IPS DF 4.7 (cell line): ENCODE measurements at regions not wholly inside any gene's neighbourhood (a gene's known extent, or its start where the extent isn't known, plus 50 kb on each side); places are given as distances from the start of the nearest gene placed in this dataset.

ENCODE experiments used
- DNase-seq: peaks from one replicate; pipeline ENCODE4 v3.0.0-alpha.2; 2013; ENCODE audit warnings: low spot score; ENCODE audit errors: extremely low read depth

DNA sequence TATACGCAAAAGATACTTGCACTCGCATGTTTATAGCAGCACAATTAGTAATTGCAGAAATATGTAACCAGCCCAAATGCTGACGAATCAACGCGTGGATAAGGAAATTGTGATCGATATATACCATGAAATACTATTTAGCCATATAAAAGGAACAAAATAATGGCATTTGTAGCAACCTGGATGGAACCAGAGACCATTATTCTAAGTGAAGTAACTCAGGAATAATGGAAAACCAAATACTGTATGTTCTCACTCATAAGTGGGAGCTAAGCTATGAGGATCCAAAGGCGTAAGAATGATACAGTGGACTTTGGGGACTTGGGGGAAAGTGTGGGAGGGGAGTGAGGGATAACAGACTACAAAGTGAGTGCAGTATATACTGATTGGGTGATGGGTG is 1008.0 kb upstream of the CRIM1 start:
- DNase-seq = no peak

DNA sequence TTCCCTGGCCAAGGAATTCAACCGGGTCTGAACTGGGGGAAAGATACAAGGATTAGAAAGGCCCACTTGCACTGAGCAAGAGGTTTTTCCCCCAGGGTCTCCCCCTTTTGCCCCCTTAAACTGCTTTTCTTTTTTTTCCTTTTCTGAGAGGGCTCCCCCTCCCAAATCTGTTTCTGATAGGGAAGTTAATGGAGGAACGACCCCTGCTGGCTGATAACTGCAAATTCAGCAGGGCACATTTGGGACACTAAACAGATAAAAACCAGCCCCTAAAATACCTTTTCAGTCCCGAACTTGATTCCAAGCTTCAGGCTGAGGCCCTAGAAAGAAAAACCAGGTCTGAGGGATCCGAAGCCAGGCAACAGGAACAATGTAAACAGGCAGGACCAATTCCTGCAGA is 1012.4 kb upstream of the CRIM1 start:
- DNase-seq = no peak

DNA sequence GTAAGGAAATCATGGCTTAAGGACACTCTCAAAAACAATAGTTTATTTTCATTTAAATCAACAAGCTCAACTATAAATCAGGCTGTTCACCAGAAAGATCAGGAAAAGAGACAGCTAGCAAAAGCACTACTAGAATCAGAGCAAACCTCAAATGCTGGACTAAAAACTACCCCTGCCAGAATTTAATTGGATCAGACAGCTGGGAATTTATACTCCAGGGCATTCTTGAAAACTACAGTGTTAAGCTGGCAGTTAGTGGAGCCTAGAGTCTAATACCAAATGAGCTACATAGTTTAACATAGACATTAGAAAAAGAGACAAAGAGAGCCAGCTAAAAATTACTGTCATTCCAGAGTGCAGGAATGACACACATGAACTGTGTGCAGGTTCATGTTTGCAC is 1016.4 kb upstream of the CRIM1 start:
- no peak for DNase-seq

DNA sequence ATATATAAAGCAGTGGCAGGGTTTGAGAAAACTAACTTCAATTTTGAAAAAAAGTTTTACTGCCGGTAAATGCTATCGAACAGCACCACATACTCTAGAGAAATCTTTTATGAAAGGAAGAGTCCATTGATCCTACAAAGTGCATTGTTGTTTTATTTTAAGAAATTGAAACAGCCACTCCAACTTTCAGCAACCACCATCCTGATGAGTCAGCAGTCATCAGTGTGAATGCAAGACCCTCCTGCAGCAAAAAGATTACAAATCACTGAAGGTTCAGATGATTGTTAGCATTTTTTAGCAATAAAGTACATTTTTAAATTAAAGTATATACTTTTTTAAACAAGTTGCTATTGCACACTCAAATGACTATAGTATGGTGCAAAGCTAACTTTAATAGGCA is 1017.7 kb upstream of the CRIM1 start:
- no peak for DNase-seq

DNA sequence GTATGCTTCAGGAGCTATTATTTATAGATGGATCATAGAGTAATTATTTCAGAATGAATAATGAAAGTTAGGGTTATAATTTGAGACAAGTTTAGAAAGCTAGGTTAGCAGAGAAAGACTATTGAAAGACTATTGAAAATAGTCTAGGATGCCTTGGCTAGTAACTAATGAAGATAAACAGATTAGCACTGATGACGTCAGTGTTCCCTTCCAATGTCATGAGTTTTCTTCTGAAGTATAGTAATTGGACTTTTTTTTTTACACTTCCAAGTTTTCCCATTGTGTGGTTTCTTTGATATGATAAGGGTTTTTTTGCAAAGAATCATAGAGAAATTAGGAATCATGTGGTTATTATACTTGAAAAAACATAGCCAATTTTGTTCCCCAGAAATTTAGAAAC is 1041.5 kb upstream of the CRIM1 start:
- DNase-seq = no peak

DNA sequence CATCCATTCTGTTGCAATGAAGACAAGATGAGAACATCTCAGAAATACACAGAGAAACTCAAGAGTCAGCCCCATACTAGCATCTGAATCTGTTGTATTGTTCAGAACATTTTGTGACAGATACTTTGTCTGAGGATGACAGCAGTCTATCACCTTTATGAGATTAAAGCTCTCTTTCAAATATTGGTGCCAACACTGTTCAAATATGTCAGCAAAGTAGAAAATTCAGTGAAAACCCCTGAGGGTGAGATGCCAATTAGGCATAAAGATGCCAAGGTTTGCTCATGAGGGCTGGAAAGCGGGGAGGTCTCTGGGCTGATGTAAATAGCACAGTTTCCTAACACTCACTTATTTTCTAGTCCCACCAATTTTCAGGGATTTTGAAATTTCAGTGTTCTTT is 1054.2 kb upstream of the CRIM1 start:
- DNase-seq = no peak

DNA sequence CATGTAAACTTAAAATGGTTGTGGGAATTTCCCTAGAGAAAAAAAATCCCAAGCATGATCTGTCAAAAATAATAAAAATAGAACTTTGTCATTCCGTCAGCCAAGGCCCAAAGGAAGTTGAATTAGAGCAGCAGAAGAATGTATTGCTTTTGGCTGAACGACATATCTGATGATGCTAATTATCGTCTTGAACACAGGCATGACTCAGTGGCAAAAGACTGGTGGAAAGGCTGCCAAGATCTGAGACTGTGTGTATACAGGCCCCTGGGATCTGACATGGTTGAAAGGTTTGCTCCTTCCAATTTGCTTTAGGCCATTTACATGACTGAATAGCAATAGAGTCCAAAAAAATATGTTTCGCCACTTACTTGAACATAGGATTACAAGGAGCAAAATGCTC is 1057.1 kb upstream of the CRIM1 start:
- no peak for DNase-seq

DNA sequence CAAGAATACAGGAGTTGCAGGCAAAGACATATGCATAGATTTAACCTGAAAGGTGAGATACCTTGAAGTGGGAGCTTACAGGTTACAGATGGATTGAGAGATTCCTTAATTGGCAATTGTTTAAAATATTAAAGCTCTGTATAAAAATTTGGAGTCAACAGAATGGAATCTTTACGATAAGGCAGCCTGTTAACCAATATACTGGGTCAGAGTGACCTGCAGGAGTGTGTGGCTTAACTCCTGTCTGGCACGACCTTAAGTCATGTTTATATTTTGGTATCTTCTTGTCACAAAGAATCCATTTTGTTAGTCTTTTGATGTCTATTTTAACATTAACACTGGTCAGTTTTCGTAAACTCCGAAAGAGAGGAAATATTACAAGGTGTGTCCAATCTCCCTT is 1058.2 kb upstream of the CRIM1 start:
- no peak for DNase-seq

DNA sequence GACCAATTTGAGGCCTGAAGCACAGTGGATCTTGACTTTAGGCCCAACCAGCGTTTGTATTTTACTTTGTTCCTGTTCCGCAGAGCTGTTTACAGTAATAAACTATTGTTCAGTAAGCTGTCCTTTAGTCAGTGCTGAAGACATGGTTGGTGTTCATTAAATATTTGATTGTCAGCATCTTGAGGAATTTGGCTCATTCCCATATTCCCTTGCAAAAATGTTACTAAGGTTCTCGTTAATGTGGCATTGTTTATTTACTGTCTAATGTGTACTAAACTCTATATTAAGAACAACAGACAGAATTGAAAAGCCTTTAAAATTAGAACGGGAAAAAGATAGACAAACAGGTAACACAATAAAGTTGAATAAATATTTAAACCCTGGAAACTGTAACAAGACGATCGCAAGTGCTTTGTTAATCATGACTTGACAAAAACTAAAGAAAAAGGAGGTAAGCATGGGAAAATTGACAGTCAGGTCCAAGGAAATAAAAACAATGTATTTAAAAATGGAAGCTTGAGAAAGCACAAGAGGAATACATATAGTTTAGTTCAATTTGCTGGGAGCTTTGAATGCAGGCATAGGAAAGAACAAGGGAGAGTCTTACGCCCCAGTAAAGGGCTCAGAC is 1060.8 kb upstream of the CRIM1 start:
- no peak for DNase-seq

DNA sequence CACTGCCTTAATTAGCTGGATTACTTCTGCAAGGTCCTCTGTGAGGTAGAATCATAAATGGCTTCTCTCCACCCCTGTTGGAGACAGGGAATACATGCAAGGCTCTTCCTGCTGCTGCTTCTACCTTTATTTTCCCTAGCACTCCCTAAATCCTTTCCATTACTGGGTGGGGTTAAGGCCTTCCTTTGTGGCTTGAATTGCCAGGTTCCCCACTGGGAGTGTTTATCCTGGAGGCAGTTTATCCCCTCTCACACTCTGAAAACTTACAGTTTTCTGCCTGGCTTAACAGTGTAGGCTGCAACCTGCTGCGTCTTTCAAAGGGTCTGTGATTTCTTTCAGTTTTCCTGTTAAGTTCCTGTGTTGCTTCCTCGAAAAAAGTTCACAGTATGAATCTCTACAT is 1062.3 kb upstream of the CRIM1 start:
- no peak for DNase-seq

DNA sequence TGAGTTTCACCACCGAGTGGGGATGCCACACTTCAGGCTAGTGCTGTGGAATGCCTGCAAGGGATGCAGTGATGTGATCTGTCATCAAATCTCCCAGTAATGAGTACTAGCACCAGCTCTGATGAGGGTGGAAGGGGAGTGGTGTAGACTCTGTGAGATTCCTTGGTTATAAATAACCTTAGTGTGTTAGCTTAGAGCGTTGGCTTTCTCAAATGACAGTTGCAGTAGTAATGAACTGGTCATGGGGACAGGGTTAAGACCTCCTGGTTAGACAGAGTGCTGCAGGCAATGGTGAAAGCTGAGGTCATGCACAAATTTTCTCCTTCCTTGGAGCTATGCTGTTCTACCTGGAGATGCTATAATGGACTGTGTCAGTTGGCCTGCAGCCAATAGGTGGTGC is 1063.4 kb upstream of the CRIM1 start:
- no peak for DNase-seq

DNA sequence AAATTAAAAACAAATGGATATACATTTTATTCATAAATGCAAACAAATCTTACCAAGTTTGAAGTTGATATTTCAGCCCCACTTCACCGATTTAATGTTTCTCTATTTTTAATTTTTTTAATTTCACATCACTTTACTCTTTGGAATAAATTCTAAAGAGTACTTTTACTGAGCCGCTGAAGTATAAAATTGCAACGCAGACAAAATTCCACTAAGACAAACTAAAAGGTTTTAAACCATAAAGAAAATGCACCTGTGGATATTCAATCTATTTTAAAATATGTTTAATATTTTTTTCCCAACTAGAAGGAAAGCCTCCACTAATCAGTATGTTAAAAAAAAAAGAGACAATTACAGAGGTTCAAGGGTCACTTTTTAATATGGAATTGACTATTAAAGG is 1073.9 kb upstream of the CRIM1 start:
- no peak for DNase-seq

DNA sequence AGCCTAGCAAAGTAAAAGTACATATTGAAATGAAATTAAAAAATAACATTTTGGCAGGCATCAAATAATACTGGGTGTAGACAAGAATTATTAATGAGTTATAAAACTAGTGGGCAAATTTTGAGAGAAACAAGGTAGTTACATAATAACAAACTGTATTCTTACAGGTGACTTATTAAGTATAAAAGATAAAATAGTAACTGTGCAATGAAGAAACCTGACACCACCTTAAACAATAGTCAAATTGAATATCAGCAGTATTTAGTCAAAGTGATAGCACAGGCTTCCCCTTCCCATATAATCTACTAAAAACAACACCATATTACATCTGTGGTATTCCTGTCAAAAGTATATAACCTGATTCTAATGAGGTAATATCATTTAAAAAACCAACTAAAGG is 1099.8 kb upstream of the CRIM1 start:
- no peak for DNase-seq

DNA sequence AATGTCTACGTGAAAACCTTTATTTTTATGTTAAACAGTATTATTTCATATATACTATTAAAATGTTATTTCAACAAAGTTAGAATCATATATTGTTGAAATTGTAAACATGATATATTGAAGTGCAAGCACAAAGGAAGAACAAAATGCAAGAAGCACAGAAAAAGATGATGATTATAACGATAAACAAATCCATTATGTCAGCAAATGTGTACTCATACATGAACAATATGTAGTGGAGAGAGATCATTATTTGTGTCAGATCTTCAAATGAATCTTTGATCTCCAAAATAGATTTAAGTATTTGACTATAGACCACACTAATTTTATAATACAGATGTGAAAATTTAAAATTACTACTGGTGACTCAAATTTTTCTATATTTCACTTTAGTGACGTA is 1104.4 kb upstream of the CRIM1 start:
- DNase-seq = no peak

DNA sequence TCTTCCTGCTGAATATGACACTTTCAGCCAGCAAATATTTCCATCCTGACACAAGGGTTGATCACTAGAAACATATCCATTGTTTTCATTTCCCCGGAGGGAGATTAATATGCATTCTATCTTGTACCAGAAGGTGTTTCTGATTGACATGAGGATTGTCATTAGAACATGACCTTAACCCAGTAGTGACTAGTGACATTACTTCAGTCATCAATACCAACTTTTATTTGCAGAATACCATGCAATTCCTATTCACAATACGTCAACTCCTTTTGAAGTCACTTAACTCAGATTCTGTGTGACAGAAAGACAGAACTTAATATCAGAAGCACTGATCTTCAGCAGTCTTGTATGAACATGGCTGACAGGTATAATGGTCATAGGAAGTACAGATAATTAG is 1108.9 kb upstream of the CRIM1 start:
- DNase-seq = no peak

DNA sequence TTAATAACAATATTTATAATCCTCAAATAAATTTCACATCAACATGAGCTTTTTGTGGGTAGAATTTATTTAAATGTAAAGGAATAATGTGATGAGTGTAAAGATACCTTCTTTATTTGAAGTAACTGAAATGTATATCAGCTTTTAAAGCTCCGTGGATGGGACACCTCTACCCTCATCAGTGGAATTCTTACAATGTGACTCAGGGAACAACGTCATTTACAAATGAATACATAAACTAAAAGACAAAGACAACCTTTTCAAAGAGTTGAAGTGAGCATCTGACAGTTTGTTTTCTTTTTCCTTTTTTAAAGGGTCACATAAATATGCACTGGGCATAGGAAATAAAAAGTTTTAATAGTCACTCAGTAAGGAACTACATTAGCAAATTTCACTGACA is 1127.0 kb upstream of the CRIM1 start:
- no peak for DNase-seq

DNA sequence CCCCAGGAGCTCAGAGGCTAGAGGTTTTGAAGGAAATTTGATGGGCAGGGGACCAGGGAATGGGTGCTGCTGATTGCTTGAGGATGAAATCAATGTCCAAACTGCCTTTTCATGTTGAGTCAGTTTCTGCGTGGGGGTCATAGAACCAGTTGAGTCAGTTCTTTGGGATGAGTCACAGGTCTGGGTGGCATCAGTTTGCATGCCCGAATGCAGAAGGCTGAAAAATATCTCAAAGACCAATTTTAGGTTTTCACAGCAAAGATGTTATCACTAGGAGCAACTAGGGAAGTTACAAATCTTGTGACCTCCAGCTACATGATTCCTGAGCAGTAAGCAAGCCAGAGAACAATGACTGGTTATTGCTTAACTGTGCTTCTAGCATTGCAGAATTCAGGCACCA is 1135.1 kb upstream of the CRIM1 start:
- DNase-seq = no peak

DNA sequence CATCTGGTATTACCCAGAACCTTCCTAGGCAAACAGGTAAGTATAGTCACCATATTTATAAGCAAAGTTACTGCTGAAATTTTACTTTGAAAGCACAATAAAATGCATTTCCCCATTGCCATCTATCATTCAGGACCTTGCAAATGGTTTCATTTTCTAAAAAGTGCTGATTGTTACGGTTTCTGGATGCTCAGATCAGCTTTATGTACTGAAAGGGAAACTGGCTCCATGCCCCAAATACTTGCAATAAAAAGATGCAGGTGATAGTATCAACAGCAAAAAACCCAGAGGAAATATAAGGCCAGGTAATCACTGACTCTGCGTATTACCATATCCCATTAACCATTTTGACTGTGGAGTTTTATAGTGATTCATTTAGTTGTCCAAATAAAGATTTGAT is 1150.7 kb upstream of the CRIM1 start:
- DNase-seq = no peak

DNA sequence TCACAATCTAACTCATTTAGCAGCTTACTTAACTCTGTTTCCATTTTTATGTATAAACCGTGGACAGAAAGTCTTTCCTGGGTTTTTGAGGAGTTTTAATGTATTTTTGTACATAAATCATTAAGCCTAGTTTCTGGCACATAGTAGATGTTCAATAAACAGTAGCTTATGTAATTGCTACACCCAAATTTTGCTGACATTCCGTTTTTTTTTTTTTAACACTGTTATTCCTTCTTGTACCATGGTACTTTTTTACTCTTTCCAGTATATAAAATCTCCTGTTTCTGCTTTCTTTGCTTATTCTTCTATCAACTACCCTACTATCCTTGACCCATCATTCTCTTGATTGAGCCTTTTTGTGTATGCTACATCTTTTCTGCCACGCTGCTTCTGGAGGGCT is 1151.3 kb upstream of the CRIM1 start:
- DNase-seq = no peak

DNA sequence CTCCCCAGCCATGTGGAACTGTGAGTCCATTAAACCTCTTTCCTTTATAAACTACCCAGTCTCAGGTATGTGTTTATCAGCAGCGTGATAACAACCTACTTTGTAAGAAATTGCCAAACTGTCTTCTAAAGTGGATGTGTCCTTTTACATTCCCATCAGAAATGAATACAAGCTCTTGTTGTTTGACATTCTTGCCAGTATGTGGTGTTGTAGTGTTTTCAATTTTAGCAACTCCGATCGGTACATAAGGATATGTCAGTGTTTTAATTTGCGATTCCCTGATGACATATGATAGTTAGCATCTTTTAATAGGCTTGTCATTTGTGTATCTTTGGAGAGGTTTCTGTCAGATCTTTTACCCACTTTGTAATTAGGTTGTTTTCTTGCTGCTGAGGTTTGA is 1156.3 kb upstream of the CRIM1 start:
- no peak for DNase-seq

DNA sequence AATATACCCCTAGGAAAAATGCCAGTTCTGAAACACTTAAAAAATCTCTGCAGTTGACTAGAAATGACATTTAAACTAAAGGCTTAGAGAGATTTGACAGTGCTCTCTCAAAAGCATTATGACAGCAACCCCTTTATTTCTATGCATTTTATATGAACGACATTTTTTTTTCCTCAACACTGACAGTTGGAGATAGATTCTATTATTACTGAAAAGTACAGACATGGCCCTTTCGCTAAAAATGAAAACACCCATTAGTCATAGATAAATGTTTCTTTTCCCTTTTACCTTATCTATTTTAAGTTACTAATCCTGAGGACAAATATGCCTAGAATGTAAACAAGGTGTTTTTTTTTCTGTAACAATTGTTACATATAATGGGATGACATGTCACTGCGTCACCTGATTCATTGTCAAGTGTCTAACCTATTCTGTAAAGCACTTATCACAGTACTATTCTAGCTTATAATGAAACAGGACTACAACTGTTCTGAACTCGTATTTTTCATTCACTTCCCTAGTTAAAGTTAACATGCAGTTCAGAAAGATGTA is 1169.6 kb upstream of the CRIM1 start:
- no peak for DNase-seq

DNA sequence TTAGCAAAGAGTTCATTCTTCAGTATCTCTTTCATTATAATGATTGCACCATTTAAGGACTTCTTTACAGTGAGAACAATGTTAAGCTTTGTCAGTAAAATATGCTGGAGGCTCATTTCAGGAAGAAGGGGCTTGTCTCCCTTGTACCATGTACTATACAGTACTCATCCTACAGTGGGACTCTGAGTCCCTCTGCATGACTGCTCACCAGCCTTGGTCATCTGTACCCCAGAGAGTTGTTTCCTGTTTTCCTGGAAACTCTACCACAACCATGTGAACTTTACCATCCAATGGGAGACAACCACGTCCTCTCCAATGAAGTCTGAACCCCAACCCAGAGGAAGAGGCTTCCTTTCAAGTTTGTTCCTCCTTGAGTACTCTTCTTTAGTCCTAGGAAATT is 1171.1 kb upstream of the CRIM1 start:
- DNase-seq = no peak

DNA sequence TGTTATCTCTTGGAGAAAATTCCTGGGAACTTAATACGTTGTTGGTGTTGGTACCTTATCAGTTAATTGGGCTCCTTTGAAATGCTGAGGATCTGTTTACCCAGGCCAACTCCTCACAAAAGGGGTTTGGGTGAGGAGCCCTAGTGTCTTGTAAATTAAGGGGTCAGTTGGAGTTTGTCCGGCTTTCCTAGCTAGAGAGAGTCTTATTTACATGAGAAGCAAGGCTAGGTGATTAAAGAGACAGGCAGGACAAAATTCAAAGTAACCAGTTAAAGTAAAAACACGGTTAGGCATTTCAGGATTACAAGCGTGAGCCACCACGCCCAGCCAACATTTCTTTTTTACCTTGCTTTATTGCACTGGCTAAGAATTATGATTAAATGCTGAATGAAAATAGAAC is 1178.9 kb upstream of the CRIM1 start:
- DNase-seq = peak; percentile 30

DNA sequence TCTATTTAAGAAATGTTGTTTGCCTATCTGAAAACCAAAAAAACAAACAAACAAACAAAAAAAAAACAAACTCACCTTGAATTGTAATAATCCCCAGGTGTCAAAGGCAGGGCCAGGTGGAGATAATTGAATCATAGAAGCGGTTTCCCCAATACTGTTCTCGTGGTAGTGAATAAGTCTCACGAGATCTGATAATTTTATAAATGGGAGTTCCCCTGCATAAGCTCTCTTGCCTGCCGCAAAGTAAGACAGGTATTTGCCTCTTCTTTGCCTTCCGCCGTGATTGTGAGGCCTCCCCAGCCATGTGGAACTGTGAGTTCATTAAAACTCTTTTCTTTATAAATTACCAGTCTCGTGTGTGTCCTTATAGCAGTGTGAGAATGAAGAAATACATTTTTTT is 1180.7 kb upstream of the CRIM1 start:
- DNase-seq = no peak
